Activated CD8-positive, alpha-beta memory T cell treated with anti-CD3 and anti-CD28 coated beads, Interleukin-2, amount 10 ng/mL, durations not matched to agents 7 days and 5 days (primary cell): ENCODE measurements at regions not wholly inside any gene's neighbourhood (a gene's known extent, or its start where the extent isn't known, plus 50 kb on each side); places are given as distances from the start of the nearest gene placed in this dataset.
"Not testable (repeated sequence)": the region's sequence is repeated elsewhere in the genome, so short reads cannot be mapped to it uniquely, and the experiment has no call there.

Experiments
- ATAC-seq: fragments of 150-1000 bp; cut with Tn5 transposase; one replicate; pipeline ENCODE4 v1.10.0; 2021; ENCODE audit warnings: moderate library complexity
- CTCF ChIA-PET: fragments of 350-600 bp; sonication (Branson Sonifier 250); formaldehyde crosslinking; loops from one replicate; lab custom pipeline; 2021; ENCODE audit warnings: antibody characterized with exemption; lab: Charles Lee
- DNase-seq: peaks from one replicate; pipeline ENCODE4 v3.0.0-alpha.2; 2020
- H3K27ac Mint-ChIP-seq: one replicate; pipeline ENCODE4 v1.8.0; 2021; ENCODE audit warnings: mild to moderate bottlenecking, mixed read lengths
- H3K27me3 Mint-ChIP-seq: one replicate; pipeline ENCODE4 v1.8.0; 2021; ENCODE audit warnings: mixed read lengths
- H3K36me3 Mint-ChIP-seq: one replicate; pipeline ENCODE4 v1.8.0; 2021; ENCODE audit warnings: mild to moderate bottlenecking, mixed read lengths
- H3K4me1 Mint-ChIP-seq: one replicate; pipeline ENCODE4 v1.8.0; 2021; ENCODE audit warnings: mixed read lengths
- H3K4me3 Mint-ChIP-seq: one replicate; pipeline ENCODE4 v1.8.0; 2021; ENCODE audit warnings: mild to moderate bottlenecking, moderate library complexity, mixed read lengths
- H3K9me3 Mint-ChIP-seq: one replicate; pipeline ENCODE4 v1.8.0; 2022; ENCODE audit warnings: low read depth, mixed read lengths

DNA sequence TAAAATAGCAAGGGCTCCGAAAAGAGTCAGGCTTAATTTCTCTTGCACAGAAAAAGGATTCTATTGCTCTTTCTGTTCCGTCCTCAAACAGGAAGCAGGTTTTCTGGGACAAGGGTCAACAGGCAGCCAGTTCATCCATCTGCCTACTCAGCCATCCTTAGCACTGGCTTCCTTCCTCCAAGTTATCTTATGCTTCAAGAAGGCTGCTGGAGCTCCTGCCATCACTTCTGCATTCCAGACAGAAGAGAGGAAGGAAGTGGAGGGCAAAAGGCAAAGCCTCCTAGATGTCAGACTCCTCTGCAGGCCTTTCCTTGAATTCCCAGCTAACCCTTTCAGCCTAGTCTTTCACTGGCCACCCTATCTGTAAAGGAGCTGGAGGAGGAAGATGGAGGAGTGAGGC, 287.8 kb upstream of the PLGLB2 start:
- H3K9me3 Mint-ChIP-seq, H3K27me3 Mint-ChIP-seq, H3K4me3 Mint-ChIP-seq, DNase-seq, ATAC-seq, CTCF ChIA-PET, H3K27ac Mint-ChIP-seq: not testable (repeated sequence)
- Mint-ChIP-seq H3K4me1 (peaks cover 25% of the 10 kb centered on the region), H3K36me3 (peaks cover 14% of the 10 kb centered on the region)

DNA sequence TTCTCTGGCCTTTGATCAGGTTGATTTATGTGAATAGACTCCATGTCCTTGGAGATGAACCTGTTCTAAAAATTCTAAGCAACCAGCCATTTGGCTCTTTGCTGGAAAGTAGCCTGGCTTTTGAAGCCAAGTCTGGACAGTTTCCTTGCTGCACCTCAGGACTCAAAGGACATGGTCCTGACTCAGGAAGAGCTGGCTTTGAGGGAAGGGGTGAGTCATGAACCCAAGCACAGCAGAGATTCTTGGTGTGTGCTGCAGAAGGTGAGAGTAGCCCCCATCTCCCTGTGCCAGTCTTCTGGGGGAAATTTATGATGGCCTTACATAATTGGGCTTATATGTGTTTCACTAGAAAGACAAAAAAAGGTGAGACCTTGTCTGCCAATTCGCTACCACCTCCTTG, 287.2 kb upstream of the PLGLB2 start:
- H3K4me3 Mint-ChIP-seq, H3K9me3 Mint-ChIP-seq, DNase-seq, H3K27me3 Mint-ChIP-seq, ATAC-seq, CTCF ChIA-PET, H3K27ac Mint-ChIP-seq: not testable (repeated sequence)
- Mint-ChIP-seq H3K36me3 (peaks cover 16% of the 10 kb centered on the region), H3K4me1 (peaks cover 30% of the 10 kb centered on the region)

DNA sequence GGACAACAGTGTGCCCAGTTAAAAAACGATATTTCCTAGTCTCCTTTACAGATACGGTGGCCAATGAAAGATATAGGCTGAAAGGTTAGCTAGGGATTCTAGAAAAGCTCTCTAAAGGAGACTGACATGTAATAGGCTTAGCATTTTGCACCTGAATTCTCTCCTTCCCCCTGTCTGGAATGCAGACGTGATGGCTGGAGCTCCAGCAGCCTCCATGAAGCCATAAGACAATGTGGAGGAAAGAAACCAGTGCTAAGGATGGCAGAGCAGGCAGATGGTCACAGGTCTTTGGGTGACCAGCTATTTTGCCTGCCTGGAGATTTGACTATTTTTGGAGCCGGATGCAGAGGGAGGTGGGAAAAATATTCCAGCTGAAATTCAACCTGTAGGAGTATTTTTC, 286.2 kb upstream of the PLGLB2 start:
- H3K4me3 Mint-ChIP-seq, DNase-seq, ATAC-seq, H3K27me3 Mint-ChIP-seq, H3K9me3 Mint-ChIP-seq, CTCF ChIA-PET: not testable (repeated sequence)
- peak overlapping the region; percentile 19 for H3K27ac Mint-ChIP-seq
- peaks cover 37% of the 10 kb centered on the region for H3K4me1 Mint-ChIP-seq
- peaks cover 16% of the 10 kb centered on the region for H3K36me3 Mint-ChIP-seq

DNA sequence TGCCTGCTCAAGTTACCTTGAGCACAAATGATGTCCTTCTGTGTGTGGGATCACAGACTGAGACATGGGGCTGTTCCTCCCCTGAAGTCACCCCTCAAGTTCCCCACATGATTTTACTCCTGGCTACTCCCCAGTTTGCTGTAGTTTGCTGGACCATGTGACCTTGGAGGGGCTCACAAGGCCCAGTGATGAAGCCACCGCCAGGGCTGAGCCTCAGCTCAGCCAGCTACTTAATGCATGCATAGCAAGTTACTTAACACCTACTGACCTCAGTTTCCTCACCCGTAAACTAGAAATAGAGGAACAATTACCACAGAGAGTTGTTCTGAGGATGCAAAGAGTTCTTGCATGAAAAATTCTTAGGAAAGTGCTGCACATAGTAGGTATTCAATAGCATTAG, 283.7 kb upstream of the PLGLB2 start:
- H3K27ac Mint-ChIP-seq, result peak overlapping the region; percentile 90

DNA sequence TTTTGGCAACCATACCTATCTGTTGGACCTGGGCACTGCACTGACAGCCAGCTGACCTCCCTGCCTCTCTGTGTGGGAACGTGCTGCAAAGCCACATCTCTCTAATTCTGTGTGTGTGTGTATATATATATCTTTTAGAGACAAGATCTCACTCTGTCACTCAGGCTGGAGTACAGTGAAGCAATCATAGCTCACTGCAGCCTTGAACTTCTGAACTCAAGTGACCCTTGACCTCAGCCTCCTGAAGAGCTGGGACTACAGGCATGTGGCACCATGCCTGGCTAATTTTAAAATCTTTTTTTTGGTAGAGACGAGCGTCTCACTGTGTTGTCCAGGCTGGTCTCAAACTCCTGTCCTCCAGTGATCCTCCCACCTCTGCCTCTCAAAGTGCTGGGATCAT, 282.2 kb upstream of the PLGLB2 start:
- CTCF ChIA-PET, H3K27me3 Mint-ChIP-seq, H3K9me3 Mint-ChIP-seq, ATAC-seq, H3K4me3 Mint-ChIP-seq, DNase-seq: not testable (repeated sequence)
- peaks cover 54% of the 10 kb centered on the region for H3K4me1 Mint-ChIP-seq
- peak overlapping the region; percentile 81 for H3K27ac Mint-ChIP-seq
- H3K36me3 Mint-ChIP-seq, result peaks cover 11% of the 10 kb centered on the region

More for the DNA sequence above, 283.7 kb upstream of the PLGLB2 start:
- H3K4me3 Mint-ChIP-seq, result peak overlapping the region; percentile 39
- peaks cover 49% of the 10 kb centered on the region for H3K4me1 Mint-ChIP-seq
- H3K36me3 Mint-ChIP-seq, H3K27me3 Mint-ChIP-seq, H3K9me3 Mint-ChIP-seq, CTCF ChIA-PET: not testable (repeated sequence)
- ATAC-seq (peak; percentile 13), DNase-seq (peak; percentile 63)

DNA sequence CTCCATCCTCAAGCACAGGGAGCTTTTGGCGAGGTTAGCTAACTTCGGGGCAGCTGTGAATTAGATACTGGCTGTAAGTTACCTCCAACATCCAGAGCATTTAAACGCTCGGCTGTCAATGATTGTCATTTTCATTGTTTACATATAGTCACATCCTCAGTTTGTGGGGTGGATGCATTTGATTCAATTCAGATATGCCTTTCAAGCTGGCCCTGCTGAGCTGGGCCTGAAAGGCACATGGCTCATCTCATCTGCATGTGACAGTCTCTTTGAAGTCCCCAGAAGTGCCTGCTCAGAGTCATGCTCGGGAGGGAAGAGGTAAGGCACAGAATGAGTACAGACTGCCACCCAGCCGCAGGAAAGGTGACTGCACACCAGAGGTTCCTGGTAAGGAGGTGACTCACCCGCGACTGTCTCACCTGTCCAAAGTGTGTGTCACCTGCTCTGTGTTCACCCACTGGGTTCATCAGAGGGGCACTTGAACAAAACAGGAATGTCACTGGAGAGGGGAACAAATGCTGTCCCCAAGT, 281.2 kb upstream of the PLGLB2 start:
- peak; percentile 82 for DNase-seq
- CTCF ChIA-PET, H3K9me3 Mint-ChIP-seq, H3K27me3 Mint-ChIP-seq, H3K4me3 Mint-ChIP-seq: not testable (repeated sequence)
- Mint-ChIP-seq H3K36me3 (peaks cover 11% of the 10 kb centered on the region), H3K4me1 (peaks cover 55% of the 10 kb centered on the region), H3K27ac (peak overlapping the region; percentile 81)
- peak; percentile 80 for ATAC-seq

DNA sequence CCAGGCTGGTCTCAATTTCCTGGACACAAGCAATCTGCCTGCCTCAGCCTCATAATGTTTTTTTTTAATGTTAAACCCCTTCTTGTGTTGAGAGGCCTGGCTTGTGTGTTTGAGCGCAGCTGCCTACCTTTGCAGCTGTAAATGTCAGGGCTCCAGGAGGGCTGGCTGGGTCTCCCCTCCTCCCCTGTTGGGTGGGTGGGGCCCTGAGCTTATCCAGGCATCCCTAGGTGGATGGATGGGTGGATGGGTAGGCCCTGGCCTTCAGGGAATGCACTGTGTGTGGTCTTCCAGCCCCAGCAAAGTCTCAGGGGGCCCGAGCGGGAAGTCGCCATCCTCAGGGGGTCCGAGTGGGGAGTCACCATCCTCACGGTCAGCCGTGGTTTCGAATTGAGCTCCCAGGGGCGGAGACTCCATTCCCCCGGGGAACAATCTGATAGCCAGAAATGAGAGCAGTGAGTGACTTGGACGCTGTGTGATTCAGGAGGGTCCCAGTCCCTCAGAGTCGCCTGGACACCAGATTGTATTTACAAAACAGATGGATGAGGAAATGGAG, 279.4 kb upstream of the PLGLB2 start:
- H3K27me3 Mint-ChIP-seq, H3K9me3 Mint-ChIP-seq, CTCF ChIA-PET, DNase-seq, H3K36me3 Mint-ChIP-seq, ATAC-seq: not testable (repeated sequence)
- Mint-ChIP-seq H3K4me3 (peak overlapping the region; percentile 26), H3K4me1 (peaks cover 53% of the 10 kb centered on the region), H3K27ac (peak overlapping the region; percentile 73)

DNA sequence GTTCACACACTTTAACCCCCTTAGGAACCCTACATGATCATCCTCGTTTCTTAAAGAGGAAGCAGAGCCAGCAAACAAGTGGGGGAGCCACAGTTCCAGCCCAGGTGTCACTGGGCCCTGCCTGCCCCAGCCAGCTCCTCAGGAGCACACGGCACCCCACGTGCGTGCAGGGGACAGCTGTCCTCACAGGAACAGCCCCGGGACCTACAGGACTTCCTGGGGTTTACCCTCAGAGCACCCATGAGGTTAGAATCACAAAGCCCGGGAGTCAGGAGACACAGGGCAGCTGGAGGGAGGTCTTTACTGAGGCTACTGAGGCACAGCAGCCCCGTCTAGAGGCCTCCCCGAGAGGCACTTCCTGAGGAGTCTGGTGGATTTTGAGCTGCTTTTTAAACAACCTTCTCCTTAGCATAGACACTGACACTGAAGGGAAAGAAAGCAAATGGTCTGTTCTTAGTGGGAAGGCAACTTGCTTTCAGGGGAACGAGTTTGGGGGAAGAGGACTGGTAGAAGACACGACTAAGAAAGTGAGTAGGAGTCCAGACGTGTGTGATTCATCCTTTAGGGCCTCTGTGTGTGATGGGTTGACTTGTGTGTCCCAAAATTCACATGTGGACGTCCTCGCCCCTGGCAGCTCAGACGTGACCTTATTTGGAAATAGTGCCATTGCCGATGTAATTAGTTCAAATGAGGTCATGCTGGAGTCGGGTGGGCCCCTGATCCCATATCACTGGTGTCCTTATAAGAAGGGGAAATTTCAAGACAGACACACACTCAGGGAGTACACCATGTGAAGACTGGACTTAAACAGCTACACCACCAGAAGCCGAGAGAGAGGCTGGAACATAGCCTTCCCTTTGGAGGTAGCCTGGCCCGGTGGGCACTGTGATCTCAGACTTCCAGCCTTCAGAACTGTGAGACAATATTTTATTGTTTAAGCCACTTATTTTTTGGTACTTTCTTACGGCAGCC, 278.4 kb upstream of the PLGLB2 start:
- peak overlapping the region; percentile 98 for H3K27ac Mint-ChIP-seq
- DNase-seq (peak; percentile 57), ATAC-seq (peak; percentile 37)
- CTCF ChIA-PET, H3K36me3 Mint-ChIP-seq, H3K9me3 Mint-ChIP-seq, H3K27me3 Mint-ChIP-seq: not testable (repeated sequence)
- H3K4me3 Mint-ChIP-seq, result peak overlapping the region; percentile 71
- H3K4me1 Mint-ChIP-seq, result peaks cover 49% of the 10 kb centered on the region

DNA sequence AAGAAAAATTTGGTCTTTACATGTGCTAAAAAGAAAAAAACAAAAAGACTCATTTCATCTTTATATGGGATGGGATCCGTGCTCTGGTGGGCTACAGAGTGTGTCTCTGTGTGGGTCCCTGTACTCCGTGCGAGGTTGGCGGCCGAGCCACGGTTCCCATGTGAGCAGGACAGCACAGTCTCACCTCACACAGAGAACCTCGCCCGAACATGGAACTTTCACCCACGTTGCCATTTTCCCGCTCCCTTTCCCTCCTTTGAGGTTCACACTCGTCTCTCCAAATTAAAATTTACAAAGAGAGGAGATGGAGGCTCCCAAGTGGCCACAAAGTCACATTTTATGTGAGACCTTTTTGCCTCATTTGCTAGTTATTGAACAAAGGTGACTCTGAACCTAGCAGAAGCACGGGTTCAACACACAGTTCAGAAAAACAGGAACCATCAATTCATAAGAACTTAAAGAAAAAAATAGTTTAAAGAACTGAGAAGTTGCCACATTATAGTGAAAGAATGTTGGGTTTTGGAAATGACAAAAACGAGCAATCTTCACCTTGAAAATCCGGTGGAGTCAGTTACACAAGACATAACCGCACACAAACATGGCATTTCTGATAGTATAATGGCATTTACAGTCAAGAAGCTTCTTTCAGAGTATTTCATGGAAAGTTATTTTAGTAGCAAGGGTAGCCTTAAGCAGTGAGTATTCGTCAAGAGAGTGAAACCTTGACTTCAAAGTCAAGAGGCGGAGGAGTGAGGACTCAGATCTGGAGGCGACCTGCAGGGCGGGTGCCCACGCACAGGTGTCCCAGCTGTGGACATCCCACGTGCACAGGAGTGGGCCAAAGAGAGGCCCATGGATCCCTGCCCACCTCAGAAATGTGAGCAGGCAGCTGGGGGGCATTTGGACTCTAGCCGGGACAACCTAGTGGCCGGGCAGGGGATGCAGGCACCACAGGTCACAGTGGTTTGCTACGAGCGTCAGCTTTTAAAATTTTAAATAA, 277.2 kb upstream of the PLGLB2 start:
- peak overlapping the region; percentile 82 for H3K4me3 Mint-ChIP-seq
- H3K9me3 Mint-ChIP-seq, CTCF ChIA-PET, H3K36me3 Mint-ChIP-seq, H3K27me3 Mint-ChIP-seq: not testable (repeated sequence)
- peaks cover 47% of the 10 kb centered on the region for H3K4me1 Mint-ChIP-seq
- peak overlapping the region; percentile 98 for H3K27ac Mint-ChIP-seq
- DNase-seq, result peak; percentile 68
- ATAC-seq, result peak; percentile 43

DNA sequence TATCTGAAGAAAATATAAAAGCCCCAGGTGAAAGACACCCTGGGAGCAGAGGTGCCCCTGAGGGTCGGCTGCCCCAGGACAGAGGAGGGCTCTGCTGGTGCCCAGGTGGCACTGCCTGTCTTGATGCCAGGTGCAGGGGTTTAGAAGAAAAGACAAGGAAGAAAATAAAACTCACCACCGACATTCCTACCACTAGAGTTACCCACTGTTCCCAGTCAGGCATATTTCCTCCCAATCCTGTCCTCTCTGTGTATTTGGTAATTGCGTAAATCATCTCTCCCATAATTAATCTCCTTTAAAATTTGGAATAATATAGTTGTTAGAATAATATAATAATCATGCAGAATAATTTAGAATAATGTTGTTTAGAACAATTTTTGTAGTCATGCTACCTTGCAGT, 276.4 kb upstream of the PLGLB2 start:
- ATAC-seq, H3K9me3 Mint-ChIP-seq, H3K36me3 Mint-ChIP-seq, DNase-seq, CTCF ChIA-PET, H3K27me3 Mint-ChIP-seq: not testable (repeated sequence)
- Mint-ChIP-seq H3K4me1 (peaks cover 47% of the 10 kb centered on the region), H3K27ac (peak overlapping the region; percentile 98), H3K4me3 (peak overlapping the region; percentile 82)

DNA sequence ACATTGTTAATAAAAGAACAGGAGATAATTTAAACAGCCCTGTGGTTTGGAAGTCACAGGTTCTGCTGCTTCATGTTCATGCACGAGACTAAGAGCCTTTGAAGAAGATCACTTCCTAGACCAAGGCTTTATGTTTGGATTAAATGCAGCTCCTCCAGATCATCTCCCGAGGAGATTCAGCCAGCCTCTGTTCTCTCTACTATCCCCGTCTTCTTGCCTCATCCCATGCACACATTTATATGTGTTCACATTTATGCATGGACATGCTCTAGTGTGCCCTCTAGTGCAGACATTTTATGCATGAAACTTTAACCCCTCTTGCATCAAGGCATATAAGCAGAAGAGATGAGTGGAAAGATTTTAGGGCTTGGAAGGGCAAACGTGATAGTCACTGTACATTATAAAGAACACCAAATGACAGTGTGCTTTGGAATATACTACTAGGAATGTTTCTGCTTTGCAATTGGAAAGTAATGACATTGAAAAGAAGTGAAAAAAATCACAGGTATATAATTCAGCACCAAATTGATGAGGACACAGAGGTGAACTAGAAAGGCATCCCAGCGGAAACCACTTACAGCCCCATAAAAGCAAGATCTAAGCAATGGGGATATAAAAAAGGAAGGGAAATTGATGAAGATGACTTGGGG, 271.5 kb upstream of the PLGLB2 start:
- H3K4me3 Mint-ChIP-seq, result peak overlapping the region; percentile 46
- H3K36me3 Mint-ChIP-seq, result peaks cover 13% of the 10 kb centered on the region
- DNase-seq, H3K27me3 Mint-ChIP-seq, CTCF ChIA-PET, H3K9me3 Mint-ChIP-seq: not testable (repeated sequence)
- peaks cover 36% of the 10 kb centered on the region for H3K4me1 Mint-ChIP-seq
- peak; percentile 25 for ATAC-seq
- H3K27ac Mint-ChIP-seq, result peak overlapping the region; percentile 83

DNA sequence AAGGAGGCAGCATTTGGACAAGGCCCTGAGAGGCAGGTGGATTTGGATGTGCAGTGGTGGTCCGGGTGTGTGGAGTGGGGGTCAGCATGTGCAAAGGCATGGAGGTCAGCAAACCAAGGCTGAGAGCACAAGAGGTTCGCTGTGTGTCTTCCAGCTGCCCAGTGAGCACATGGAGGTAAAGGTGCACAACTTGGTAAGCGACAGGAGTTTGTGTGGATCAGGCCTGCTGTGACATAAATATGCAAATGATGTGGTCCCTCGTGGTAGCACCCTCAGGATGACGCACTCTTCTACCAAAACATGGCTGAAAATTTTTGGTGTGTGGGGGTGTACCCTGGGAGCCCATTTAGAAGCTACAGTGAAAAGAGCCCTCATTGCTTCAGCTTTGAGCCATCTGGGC, 271.0 kb upstream of the PLGLB2 start:
- Mint-ChIP-seq H3K36me3 (peaks cover 13% of the 10 kb centered on the region), H3K4me3 (peak overlapping the region; percentile 46), H3K4me1 (peaks cover 34% of the 10 kb centered on the region), H3K27ac (peak overlapping the region; percentile 83)
- H3K27me3 Mint-ChIP-seq, CTCF ChIA-PET, H3K9me3 Mint-ChIP-seq: not testable (repeated sequence)
- peak; percentile 68 for DNase-seq
- peak; percentile 67 for ATAC-seq
